GM12878 (cell line): ENCODE measurements at regions not wholly inside any gene's neighbourhood (a gene's known extent, or its start where the extent isn't known, plus 50 kb on each side); places are given as distances from the start of the nearest gene placed in this dataset.

ENCODE experiments used
- ATAC-seq: fragments of 200-7000 bp; cut with Tn5 transposase; 3 replicates; pipeline ENCODE4 v1.9.1; 2020; ENCODE audit warnings: mild to moderate bottlenecking, moderate library complexity
- BruUV-seq: library from RNA; stranded (reverse); fragments of 400-500 nt; replicated peaks from 2 replicates; lab custom pipeline; 2021; lab: Mats Ljungman, UMichigan
- CTCF ChIA-PET: fragments of 300-600 bp; sonication (Branson Sonifier 250); formaldehyde crosslinking; extraction: SDS; loops from one replicate; lab custom pipeline; 2021; ENCODE audit warnings: inconsistent platforms; lab: Yijun Ruan, JAX
- POLR2A ChIA-PET: fragments of 350-600 bp; formaldehyde crosslinking; extraction: SDS; loops from one replicate; lab custom pipeline; 2021; ENCODE audit warnings: inconsistent platforms; lab: Charles Lee
- RAD21 ChIA-PET: fragments of 300-600 bp; sonication (Branson Sonifier 250); formaldehyde crosslinking; loops from one replicate; lab custom pipeline; 2023; ENCODE audit warnings: antibody characterized with exemption; ENCODE audit not compliant: unreplicated experiment; lab: Charles Lee
- SMC1A ChIA-PET: fragments of 300-600 bp; sonication (Branson Sonifier 250); formaldehyde crosslinking; loops from one replicate; lab custom pipeline; 2023; ENCODE audit not compliant: unreplicated experiment, uncharacterized antibody; lab: Charles Lee
- DNase-seq: peaks from one replicate; pipeline ENCODE4 v3.0.0-alpha.2; 2011; ENCODE audit warnings: low read depth, low spot score
- FAIRE-seq: peaks from 3 replicates; lab custom pipeline; 2011; peaks lifted over from hg19 to GRCh38; lab: Jason Lieb, UNC
- H2AFZ ChIP-seq: 2 replicates; pipeline ENCODE4 v1.6.0; 2011; ENCODE audit warnings: low read depth, low read length, control low read depth; ENCODE audit not compliant: control insufficient read depth
- H3K27ac ChIP-seq: 2 replicates; pipeline ENCODE4 v1.5.1; 2011; ENCODE audit warnings: control low read depth; ENCODE audit not compliant: control insufficient read depth, insufficient read depth
- H3K27me3 ChIP-seq, 2 experiments: replicated peaks in 1 of 2; 2 replicates each; pipeline versions ENCODE4 v1.6.0 to v1.6.1; 2011; ENCODE audit warnings: low read length in 1 of 2; ENCODE audit not compliant: control insufficient read depth in 2 of 2, insufficient read depth in 2 of 2
- H3K36me3 ChIP-seq, 2 experiments: 2 replicates each; pipeline ENCODE4 v1.5.1; 2011; ENCODE audit warnings: low read length in 1 of 2; ENCODE audit not compliant: control insufficient read depth in 2 of 2, insufficient read depth in 2 of 2
- H3K4me1 ChIP-seq: 2 replicates; pipeline ENCODE4 v1.6.1; 2011; ENCODE audit warnings: mild to moderate bottlenecking, low read length, moderate library complexity, mixed read lengths; ENCODE audit not compliant: control insufficient read depth, insufficient read depth
- H3K4me2 ChIP-seq: 2 replicates; pipeline ENCODE4 v1.6.0; 2011; ENCODE audit warnings: control low read depth; ENCODE audit not compliant: control insufficient read depth, insufficient read depth
- H3K4me3 ChIP-seq: fragments of 200-600 bp; sonication (generic); 2 replicates; pipeline ENCODE4 v1.5.1; 2016
- H3K79me2 ChIP-seq: 2 replicates; pipeline ENCODE4 v1.6.0; 2011; ENCODE audit warnings: low read length; ENCODE audit not compliant: control insufficient read depth, insufficient read depth
- H3K9ac ChIP-seq: 2 replicates; pipeline ENCODE4 v1.8.0; 2011; ENCODE audit warnings: low read length, control low read depth, mixed read lengths; ENCODE audit not compliant: control insufficient read depth, insufficient read depth
- H3K9me3 ChIP-seq: replicated peaks from 3 replicates; pipeline ENCODE4 v1.5.1; 2011; ENCODE audit warnings: mild to moderate bottlenecking, low read length; ENCODE audit not compliant: control insufficient read depth, insufficient read depth
- H4K20me1 ChIP-seq: 2 replicates; pipeline ENCODE4 v1.6.0; 2011; ENCODE audit not compliant: control insufficient read depth, insufficient read depth
- BMI1 ChIP-seq: fragments of 450-650 bp; IDR thresholded peaks from 2 replicates; pipeline ENCODE4 v1.6.1; 2016; ENCODE audit warnings: mild to moderate bottlenecking, moderate library complexity, borderline replicate concordance
- CTCF ChIP-seq, 3 experiments: IDR thresholded peaks in 2 of 3; conservative IDR thresholded peaks in 1 of 3; 2 replicates each; pipeline ENCODE4 v1.5.1; 2011; ENCODE audit warnings: low read depth in 3 of 3, low read length in 3 of 3, mild to moderate bottlenecking in 3 of 3, control low read depth in 2 of 3, moderate library complexity in 2 of 3, inconsistent platforms in 1 of 3, mixed read lengths in 1 of 3; ENCODE audit not compliant: control insufficient read depth in 2 of 3, insufficient read depth in 1 of 3; ENCODE audit errors: extremely low read depth in 1 of 3
- E4F1 ChIP-seq: fragments of 450-650 bp; IDR thresholded peaks from 2 replicates; pipeline ENCODE4 v1.6.1; 2018; ENCODE audit warnings: borderline replicate concordance, mild to moderate bottlenecking; ENCODE audit not compliant: partially characterized antibody
- EGR1 ChIP-seq, 2 experiments: IDR thresholded peaks; 1 replicate in 1 of 2; 2 replicates in 1 of 2; pipeline ENCODE4 v1.6.1; 2011 to 2012; ENCODE audit warnings: low read depth in 2 of 2, low read length in 2 of 2, borderline replicate concordance in 1 of 2, mild to moderate bottlenecking in 1 of 2, moderate library complexity in 1 of 2
- ETV6 ChIP-seq, 2 experiments: fragments of 450-650 bp in 1 of 2; IDR thresholded peaks in 1 of 2; conservative IDR thresholded peaks in 1 of 2; 2 replicates each; pipeline ENCODE4 v1.6.1; 2014; ENCODE audit warnings: antibody characterized with exemption in 1 of 2, borderline replicate concordance in 1 of 2, low read depth in 1 of 2, mild to moderate bottlenecking in 1 of 2, moderate library complexity in 1 of 2
- NFYA ChIP-seq: IDR thresholded peaks from 2 replicates; pipeline ENCODE4 v1.6.1; 2011; ENCODE audit warnings: low read depth, mild to moderate bottlenecking, low read length, improper control_type of control experiment, borderline replicate concordance
- RAD51 ChIP-seq: fragments of 450-650 bp; IDR thresholded peaks from 2 replicates; pipeline ENCODE4 v1.6.1; 2016; ENCODE audit warnings: moderate library complexity, mild to moderate bottlenecking, inconsistent platforms
- ZBED1 ChIP-seq: IDR thresholded peaks from 2 replicates; pipeline ENCODE4 v1.6.1; 2016; ENCODE audit warnings: borderline replicate concordance
- ZNF622 ChIP-seq: fragments of 450-650 bp; IDR thresholded peaks from 2 replicates; pipeline ENCODE4 v1.6.1; 2017; ENCODE audit warnings: mild to moderate bottlenecking, inconsistent platforms
- WGBS: methylation state at CpG from one replicate; pipeline ENCODE4 v1.1.6; 2016; ENCODE audit warnings: low lambda C conversion rate; ENCODE audit not compliant: insufficient replicate concordance, insufficient coverage; ENCODE audit errors: missing lambda C conversion rate; 5-methylcytosine and 5-hydroxymethylcytosine counted together
- in situ Hi-C: fragments of 300-500 bp; cut with MboI; formaldehyde crosslinking; loops from 9 replicates; pipeline ENCODE4 v1.14.3; 2018; ENCODE audit warnings: mixed read lengths
- intact Hi-C: fragments of 100-400 bp; cut with micrococcal nuclease; formaldehyde crosslinking; loops from one replicate; pipeline ENCODE4 v1.14.2; 2022; ENCODE audit not compliant: unreplicated experiment

- ChIA-PET RAD21 (no interaction called here), CTCF (interaction anchor here (1.2 to 2.8 kb wide), 4 partner anchors 200 to 821 kb away, joined by 3 to 11 read pairs (median 6); no protein-coding TSS in a partner anchor), POLR2A (no interaction called here), SMC1A (interaction anchor here (0.6 kb wide), 1 partner anchor 200 kb away, joined by 3 read pairs; no protein-coding TSS in a partner anchor)
- no peak for TF ChIP-seq ZNF622
- FAIRE-seq, result no peak
- Histone ChIP-seq H3K4me3 (no peak overlapping the region), H3K36me3 (no peaks in the 10 kb centered on the region), H4K20me1 (no peaks in the 10 kb centered on the region), H3K27me3 (no peaks in the 10 kb centered on the region), H3K27ac (no peak overlapping the region), H3K9me3 (no peaks in the 10 kb centered on the region), H3K79me2 (no peaks in the 10 kb centered on the region), H3K4me1 (no peaks in the 10 kb centered on the region), H3K4me2 (no peak overlapping the region), H2AFZ (peak overlapping the region; percentile 41; the same call in 1 of the 2 replicates), H3K9ac (no peak overlapping the region)
- WGBS, result 18% methylated on average over 3 of the region's 3 CpGs
- in situ Hi-C loops, result no loop called here
- no peak for ATAC-seq
- DNase-seq, result no peak
- no TSS peak for BruUV-seq
- intact Hi-C loops, result loop anchor here (5.0 kb wide), 1 partner anchor 325 kb away; no protein-coding TSS in a partner anchor
Observed at GRCh38 chr10:60446851-60447250, 57.2 kb upstream of the ANK3 start.

GRCh38 chr10:60446070-60446833 lies 56.6 kb upstream of the ANK3 start:
- Histone ChIP-seq H3K79me2 (no peaks in the 10 kb centered on the region), H4K20me1 (no peaks in the 10 kb centered on the region), H3K4me1 (no peaks in the 10 kb centered on the region), H3K4me3 (no peak overlapping the region), H3K9ac (no peak overlapping the region), H2AFZ (no peak overlapping the region), H3K27ac (no peak overlapping the region), H3K36me3 (no peaks in the 10 kb centered on the region), H3K4me2 (no peak overlapping the region), H3K27me3 (no peaks in the 10 kb centered on the region), H3K9me3 (no peaks in the 10 kb centered on the region)
- FAIRE-seq (no peak), DNase-seq (no peak), ATAC-seq (no peak)
- no TSS peak for BruUV-seq
- in situ Hi-C loops (no loop called here), intact Hi-C loops (loop anchor here (5.0 kb wide), 1 partner anchor 326 kb away; no protein-coding TSS in a partner anchor)
- ChIA-PET RAD21 (interaction anchor here (0.6 kb wide), 1 partner anchor 782 kb away, joined by 3 read pairs; no protein-coding TSS in a partner anchor), SMC1A (interaction anchor here (0.6 kb wide), 1 partner anchor 201 kb away, joined by 3 read pairs; no protein-coding TSS in a partner anchor), POLR2A (interaction anchor here (0.7 kb wide), 1 partner anchor 65 kb away, joined by 5 read pairs; no protein-coding TSS in a partner anchor), CTCF (interaction anchor here (1.2 to 2.8 kb wide), 7 partner anchors 12 to 820 kb away, joined by 3 to 11 read pairs (median 6); no protein-coding TSS in a partner anchor)
- WGBS, result 67% methylated on average over 5 of the region's 5 CpGs
- TF ChIP-seq EGR1 (IDR thresholded peaks at IDR 0.05; ENCODE audit: borderline replicate concordance in 1 of 2, low read depth in 2 of 2, low read length in 2 of 2), result no peak
- no peak for TF ChIP-seq ETV6 (conservative IDR thresholded peaks at IDR 0.05 in 1 of 2, IDR thresholded peaks at IDR 0.05 in 1 of 2; ENCODE audit: borderline replicate concordance in 1 of 2, low read depth in 1 of 2)
- TF ChIP-seq E4F1, result no peak
- TF ChIP-seq ZBED1, result no peak
- TF ChIP-seq RAD51, result no peak
- TF ChIP-seq BMI1, result no peak
- no peak for TF ChIP-seq CTCF (IDR thresholded peaks at IDR 0.05 in 2 of 3, conservative IDR thresholded peaks at IDR 0.05 in 1 of 3; ENCODE audit: control insufficient read depth in 2 of 3, extremely low read depth in 1 of 3, insufficient read depth in 1 of 3, low read depth in 3 of 3, low read length in 3 of 3)
- TF ChIP-seq NFYA, result no peak
